SK-N-SH (cell line): ENCODE measurements at regions not wholly inside any gene's neighbourhood (a gene's known extent, or its start where the extent isn't known, plus 50 kb on each side); places are given as distances from the start of the nearest gene placed in this dataset.

ENCODE experiments used
- CTCF ChIA-PET: fragments of 300-600, 350-600 bp; formaldehyde crosslinking; extraction: SDS; loops from one replicate; lab custom pipeline; 2021; lab: Yijun Ruan, JAX
- POLR2A ChIA-PET: fragments of 350-600 bp; sonication (Branson Sonifier 250); formaldehyde crosslinking; extraction: SDS; loops from one replicate; lab custom pipeline; 2020; ENCODE audit warnings: antibody characterized with exemption, inconsistent platforms; lab: Yijun Ruan, JAX
- DNase-seq: peaks from one replicate; pipeline ENCODE4 v3.0.0; 2012
- H2AFZ ChIP-seq: fragments of 200-600 bp; sonication (generic); 2 replicates; pipeline ENCODE4 v1.8.1; 2016; ENCODE audit warnings: antibody characterized with exemption, mild to moderate bottlenecking, low read depth
- H3F3A ChIP-seq: fragments of 200-600 bp; sonication (generic); replicated peaks from 2 replicates; pipeline ENCODE3; 2016; ENCODE audit warnings: antibody characterized with exemption, mild to moderate bottlenecking; ENCODE audit not compliant: insufficient read depth
- H3K27ac ChIP-seq, 2 experiments: fragments of 200-500 bp in 1 of 2; fragments of 200-600 bp in 1 of 2; sonication (Bioruptor generic) in 1 of 2; sonication (generic), shearing (Covaris generic) in 1 of 2; 2 replicates each; pipeline versions ENCODE4 v1.5.1 to v1.6.1; 2014 to 2016; ENCODE audit warnings: low read depth in 2 of 2, inconsistent platforms in 1 of 2, low read length in 1 of 2, mild to moderate bottlenecking in 1 of 2, mixed read lengths in 1 of 2
- H3K27me3 ChIP-seq: fragments of 200-600 bp; sonication (generic), shearing (Covaris generic); 2 replicates; pipeline ENCODE4 v1.6.1; 2016; ENCODE audit warnings: mixed run types; ENCODE audit not compliant: insufficient read depth
- H3K36me3 ChIP-seq, 2 experiments: fragments of 200-500 bp in 1 of 2; fragments of 200-600 bp in 1 of 2; sonication (Bioruptor generic) in 1 of 2; sonication (generic) in 1 of 2; replicated peaks in 1 of 2; 2 replicates each; pipeline versions ENCODE3 to v1.5.1; 2014 to 2016; ENCODE audit warnings: low read length in 1 of 2, mild to moderate bottlenecking in 1 of 2; ENCODE audit not compliant: insufficient read depth in 2 of 2, control insufficient read depth in 1 of 2
- H3K4me1 ChIP-seq, 2 experiments: fragments of 200-500 bp in 1 of 2; fragments of 200-600 bp in 1 of 2; sonication (Bioruptor generic) in 1 of 2; sonication (generic), shearing (Covaris generic) in 1 of 2; 2 replicates each; pipeline versions ENCODE4 v1.5.1 to v1.6.1; 2014 to 2016; ENCODE audit warnings: low read depth in 1 of 2, low read length in 1 of 2, mixed run types in 1 of 2; ENCODE audit not compliant: insufficient read depth in 2 of 2, control insufficient read depth in 1 of 2
- H3K4me2 ChIP-seq: fragments of 200-600 bp; sonication (generic), shearing (Covaris generic); 2 replicates; pipeline ENCODE4 v1.6.1; 2017; ENCODE audit warnings: mixed run types
- H3K4me3 ChIP-seq, 2 experiments: fragments of 200-500 bp in 1 of 2; fragments of 200-600 bp in 1 of 2; sonication (Bioruptor generic) in 1 of 2; sonication (generic), shearing (Covaris generic) in 1 of 2; 2 replicates each; pipeline versions ENCODE4 v1.5.1 to v1.8.1; 2014 to 2016; ENCODE audit warnings: low read depth in 2 of 2, inconsistent platforms in 1 of 2, low read length in 1 of 2, mild to moderate bottlenecking in 1 of 2, mixed read lengths in 1 of 2, moderate library complexity in 1 of 2
- H3K79me2 ChIP-seq: fragments of 200-600 bp; sonication (generic); 2 replicates; pipeline ENCODE4 v1.8.1; 2017; ENCODE audit warnings: mild to moderate bottlenecking; ENCODE audit not compliant: insufficient read depth
- H3K9ac ChIP-seq: fragments of 200-600 bp; sonication (generic); 2 replicates; pipeline ENCODE4 v1.6.1; 2017; ENCODE audit warnings: mixed run types
- H3K9me2 ChIP-seq: fragments of 200-600 bp; sonication (generic); 2 replicates; pipeline ENCODE4 v1.6.1; 2017; ENCODE audit warnings: mixed run types
- H3K9me3 ChIP-seq: fragments of 200-600 bp; sonication (generic); 2 replicates; pipeline ENCODE4 v1.6.1; 2017; ENCODE audit warnings: mixed run types, mild to moderate bottlenecking, moderate library complexity
- H4K20me1 ChIP-seq: fragments of 200-600 bp; sonication (generic); 2 replicates; pipeline ENCODE4 v1.6.1; 2017; ENCODE audit warnings: mild to moderate bottlenecking, mixed run types; ENCODE audit not compliant: insufficient read depth
- CHD2 ChIP-seq: fragments of 150-350 bp; IDR thresholded peaks from 2 replicates; pipeline ENCODE4 v1.6.1; 2018; ENCODE audit warnings: low read length; ENCODE audit not compliant: partially characterized antibody
- EZH2phosphoT487 ChIP-seq: fragments of 200-600 bp; sonication (generic); IDR thresholded peaks from 2 replicates; pipeline ENCODE4 v1.6.1; 2017; ENCODE audit warnings: low read depth, mixed run types, mild to moderate bottlenecking, antibody characterized with exemption, moderate library complexity, borderline replicate concordance
- FOXJ3 ChIP-seq: sonication (generic); formaldehyde crosslinking; IDR thresholded peaks from 2 replicates; pipeline ENCODE4 v1.5.1; 2020; ENCODE audit warnings: mild to moderate bottlenecking, missing genetic modification reagents
- GATA2 ChIP-seq: sonication (generic); formaldehyde crosslinking; IDR thresholded peaks from 2 replicates; pipeline ENCODE4 v1.5.0; 2020; ENCODE audit warnings: mild to moderate bottlenecking, missing genetic modification reagents
- IRF3 ChIP-seq: fragments of 150-350 bp; IDR thresholded peaks from 2 replicates; pipeline ENCODE4 v1.6.1; 2016; ENCODE audit warnings: mild to moderate bottlenecking, low read depth, low read length
- JUND ChIP-seq: IDR thresholded peaks from 2 replicates; pipeline ENCODE4 v1.4.0; 2012
- MXI1 ChIP-seq: IDR thresholded peaks from 2 replicates; pipeline ENCODE4 v1.6.1; 2012; ENCODE audit warnings: mild to moderate bottlenecking, low read depth, low read length, improper control_type of control experiment
- NFIC ChIP-seq: IDR thresholded peaks from 2 replicates; pipeline ENCODE4 v1.4.0; 2012; ENCODE audit warnings: borderline replicate concordance
- NRF1 ChIP-seq: IDR thresholded peaks from 2 replicates; pipeline ENCODE4 v1.6.1; 2012; ENCODE audit warnings: low read depth, mild to moderate bottlenecking, low read length
- POLR2AphosphoS5 ChIP-seq: IDR thresholded peaks from 2 replicates; pipeline ENCODE4 v1.6.1; 2012; ENCODE audit warnings: low read depth, low read length
- RAD21 ChIP-seq: IDR thresholded peaks from 2 replicates; pipeline ENCODE4 v1.6.1; 2012; ENCODE audit warnings: mild to moderate bottlenecking, low read length
- RCOR1 ChIP-seq: fragments of 150-350 bp; IDR thresholded peaks from 2 replicates; pipeline ENCODE4 v1.6.1; 2017; ENCODE audit warnings: antibody characterized with exemption, low read length
- RXRA ChIP-seq: IDR thresholded peaks from 2 replicates; pipeline ENCODE4 v1.4.0; 2012; ENCODE audit warnings: low read depth, mild to moderate bottlenecking, borderline replicate concordance
- SIN3A ChIP-seq: IDR thresholded peaks from 2 replicates; pipeline ENCODE4 v1.6.1; 2012; ENCODE audit warnings: low read depth, mild to moderate bottlenecking, low read length, moderate library complexity, borderline replicate concordance
- SMC3 ChIP-seq: IDR thresholded peaks from 2 replicates; pipeline ENCODE4 v1.6.1; 2012; ENCODE audit warnings: low read depth, low read length, improper control_type of control experiment
- TAF1 ChIP-seq: IDR thresholded peaks from 2 replicates; pipeline ENCODE4 v1.6.1; 2012; ENCODE audit warnings: low read depth, mild to moderate bottlenecking, low read length, moderate library complexity, borderline replicate concordance
- TCF12 ChIP-seq: IDR thresholded peaks from 2 replicates; pipeline ENCODE4 v1.4.0; 2012
- TEAD4 ChIP-seq: IDR thresholded peaks from 2 replicates; pipeline ENCODE4 v1.4.0; 2012; ENCODE audit warnings: mild to moderate bottlenecking, borderline replicate concordance; ENCODE audit not compliant: insufficient read depth
- WGBS: methylation state at CpG from one replicate; pipeline ENCODE4 v1.1.6; 2017; ENCODE audit warnings: low lambda C conversion rate; 5-methylcytosine and 5-hydroxymethylcytosine counted together
- TF ChIP-seq, protein P1 (sequence below): IDR thresholded peaks from 2 replicates; pipeline ENCODE4; 2012
- TF ChIP-seq, protein P2 (sequence below): IDR thresholded peaks from 2 replicates; pipeline ENCODE4 v1.4.0; 2012; ENCODE audit warnings: low read depth, borderline replicate concordance
- TF ChIP-seq, protein P3 (sequence below): fragments of 150-350 bp; IDR thresholded peaks from 2 replicates; pipeline ENCODE4 v1.6.1; 2017; ENCODE audit warnings: antibody characterized with exemption, low read length, low read depth, borderline replicate concordance
- TF ChIP-seq, protein P4 (sequence below): IDR thresholded peaks from 2 replicates; pipeline ENCODE4 v1.6.1; 2012; ENCODE audit warnings: mild to moderate bottlenecking, low read depth, low read length, moderate library complexity
- TF ChIP-seq, protein P5 (sequence below): IDR thresholded peaks from 2 replicates; pipeline ENCODE4 v1.4.0; 2012; ENCODE audit warnings: low read depth, borderline replicate concordance

DNA sequence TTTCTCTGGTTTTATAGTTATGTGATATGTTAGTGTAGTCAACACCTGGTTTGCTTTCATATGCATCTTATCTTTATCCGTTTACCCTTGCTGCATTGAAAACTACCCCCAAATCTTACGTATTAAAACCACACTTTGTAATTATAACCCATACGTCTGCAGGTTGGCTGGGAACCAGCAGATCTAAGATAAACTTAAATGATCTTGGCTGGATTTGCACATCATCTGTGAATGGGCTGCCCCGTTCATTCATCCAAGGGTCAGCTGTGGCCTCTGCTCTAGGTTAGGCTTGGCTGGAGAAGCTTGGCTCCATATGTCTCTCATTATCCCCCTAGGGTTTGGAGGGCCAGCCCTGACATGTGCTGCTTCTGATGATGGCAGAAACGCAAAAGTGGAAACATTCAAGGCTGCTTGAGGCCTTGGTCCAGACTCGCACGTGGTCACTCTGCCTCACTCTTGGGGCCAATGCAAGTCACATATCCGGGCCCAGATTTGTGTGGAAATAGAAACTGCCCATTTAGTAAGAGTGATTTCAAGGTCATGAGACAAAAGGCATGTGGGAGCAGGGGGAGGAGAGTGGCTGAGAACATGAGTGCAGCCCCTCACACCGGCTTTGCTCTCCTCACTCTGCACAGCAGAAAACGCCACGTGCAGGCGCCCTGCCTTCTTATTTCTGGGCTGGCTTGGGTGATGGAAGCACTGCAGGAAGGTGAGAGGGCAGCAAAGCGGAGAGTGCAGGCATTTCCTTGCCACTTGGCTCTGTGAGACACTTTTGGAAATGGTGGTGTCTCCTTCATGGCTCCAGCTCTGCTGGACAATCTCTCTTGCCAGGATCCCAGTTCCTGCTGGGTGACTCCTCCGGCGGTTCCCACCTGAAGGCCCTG lies 553.8 kb downstream of the GLRX3 start:
- H3F3A ChIP-seq: no peaks in the 10 kb centered on the region
- H2AFZ ChIP-seq: no peak overlapping the region
- ChIA-PET CTCF (interaction anchor here (1.6 kb wide), 1 partner anchor 12 kb away, joined by 4 read pairs; no protein-coding TSS in a partner anchor), POLR2A (no interaction called here)
- no peaks in the 10 kb centered on the region for H3K9me2 ChIP-seq
- no peaks in the 10 kb centered on the region for H3K36me3 ChIP-seq
- DNase-seq: peak; percentile 64
- H3K4me1 ChIP-seq: peaks cover 0 to 8% of the 10 kb centered on the region in 2 experiments; a peak in 1 of 4 replicates
- H3K9ac ChIP-seq: no peak overlapping the region
- H3K27ac ChIP-seq: no peak overlapping the region
- no peaks in the 10 kb centered on the region for H3K9me3 ChIP-seq
- no peak overlapping the region for H3K4me3 ChIP-seq
- no peak overlapping the region for H3K4me2 ChIP-seq
- H3K79me2 ChIP-seq: no peaks in the 10 kb centered on the region
- 26% methylated on average over 13 of the region's 15 CpGs for WGBS
- H3K27me3 ChIP-seq: no peaks in the 10 kb centered on the region
- no peaks in the 10 kb centered on the region for H4K20me1 ChIP-seq
- TF ChIP-seq JUND (no peak), EZH2phosphoT487 (no peak), NFIC (no peak), TEAD4 (no peak), SIN3A (no peak), CHD2 (no peak), RAD21 (peak; percentile 39), SMC3 (no peak), FOXJ3 (CRISPR knock-in tag) (peak; percentile 28; the same call in 1 of the 2 replicates), IRF3 (no peak), RCOR1 (peak; percentile 58), TCF12 (no peak), MXI1 (peak; percentile 71; the same call in 1 of the 2 replicates), NRF1 (no peak), GATA2 (CRISPR knock-in tag) (peak; percentile 77), TAF1 (no peak), POLR2AphosphoS5 (no peak), RXRA (no peak)
- TF ChIP-seq, protein P1, sequence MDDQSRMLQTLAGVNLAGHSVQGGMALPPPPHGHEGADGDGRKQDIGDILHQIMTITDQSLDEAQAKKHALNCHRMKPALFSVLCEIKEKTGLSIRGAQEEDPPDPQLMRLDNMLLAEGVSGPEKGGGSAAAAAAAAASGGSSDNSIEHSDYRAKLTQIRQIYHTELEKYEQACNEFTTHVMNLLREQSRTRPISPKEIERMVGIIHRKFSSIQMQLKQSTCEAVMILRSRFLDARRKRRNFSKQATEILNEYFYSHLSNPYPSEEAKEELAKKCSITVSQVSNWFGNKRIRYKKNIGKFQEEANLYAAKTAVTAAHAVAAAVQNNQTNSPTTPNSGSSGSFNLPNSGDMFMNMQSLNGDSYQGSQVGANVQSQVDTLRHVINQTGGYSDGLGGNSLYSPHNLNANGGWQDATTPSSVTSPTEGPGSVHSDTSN: no peak
- TF ChIP-seq, protein P2, sequence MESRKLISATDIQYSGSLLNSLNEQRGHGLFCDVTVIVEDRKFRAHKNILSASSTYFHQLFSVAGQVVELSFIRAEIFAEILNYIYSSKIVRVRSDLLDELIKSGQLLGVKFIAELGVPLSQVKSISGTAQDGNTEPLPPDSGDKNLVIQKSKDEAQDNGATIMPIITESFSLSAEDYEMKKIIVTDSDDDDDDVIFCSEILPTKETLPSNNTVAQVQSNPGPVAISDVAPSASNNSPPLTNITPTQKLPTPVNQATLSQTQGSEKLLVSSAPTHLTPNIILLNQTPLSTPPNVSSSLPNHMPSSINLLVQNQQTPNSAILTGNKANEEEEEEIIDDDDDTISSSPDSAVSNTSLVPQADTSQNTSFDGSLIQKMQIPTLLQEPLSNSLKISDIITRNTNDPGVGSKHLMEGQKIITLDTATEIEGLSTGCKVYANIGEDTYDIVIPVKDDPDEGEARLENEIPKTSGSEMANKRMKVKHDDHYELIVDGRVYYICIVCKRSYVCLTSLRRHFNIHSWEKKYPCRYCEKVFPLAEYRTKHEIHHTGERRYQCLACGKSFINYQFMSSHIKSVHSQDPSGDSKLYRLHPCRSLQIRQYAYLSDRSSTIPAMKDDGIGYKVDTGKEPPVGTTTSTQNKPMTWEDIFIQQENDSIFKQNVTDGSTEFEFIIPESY: no peak
- TF ChIP-seq, protein P3, sequence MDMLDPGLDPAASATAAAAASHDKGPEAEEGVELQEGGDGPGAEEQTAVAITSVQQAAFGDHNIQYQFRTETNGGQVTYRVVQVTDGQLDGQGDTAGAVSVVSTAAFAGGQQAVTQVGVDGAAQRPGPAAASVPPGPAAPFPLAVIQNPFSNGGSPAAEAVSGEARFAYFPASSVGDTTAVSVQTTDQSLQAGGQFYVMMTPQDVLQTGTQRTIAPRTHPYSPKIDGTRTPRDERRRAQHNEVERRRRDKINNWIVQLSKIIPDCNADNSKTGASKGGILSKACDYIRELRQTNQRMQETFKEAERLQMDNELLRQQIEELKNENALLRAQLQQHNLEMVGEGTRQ: no peak
- TF ChIP-seq, protein P4, sequence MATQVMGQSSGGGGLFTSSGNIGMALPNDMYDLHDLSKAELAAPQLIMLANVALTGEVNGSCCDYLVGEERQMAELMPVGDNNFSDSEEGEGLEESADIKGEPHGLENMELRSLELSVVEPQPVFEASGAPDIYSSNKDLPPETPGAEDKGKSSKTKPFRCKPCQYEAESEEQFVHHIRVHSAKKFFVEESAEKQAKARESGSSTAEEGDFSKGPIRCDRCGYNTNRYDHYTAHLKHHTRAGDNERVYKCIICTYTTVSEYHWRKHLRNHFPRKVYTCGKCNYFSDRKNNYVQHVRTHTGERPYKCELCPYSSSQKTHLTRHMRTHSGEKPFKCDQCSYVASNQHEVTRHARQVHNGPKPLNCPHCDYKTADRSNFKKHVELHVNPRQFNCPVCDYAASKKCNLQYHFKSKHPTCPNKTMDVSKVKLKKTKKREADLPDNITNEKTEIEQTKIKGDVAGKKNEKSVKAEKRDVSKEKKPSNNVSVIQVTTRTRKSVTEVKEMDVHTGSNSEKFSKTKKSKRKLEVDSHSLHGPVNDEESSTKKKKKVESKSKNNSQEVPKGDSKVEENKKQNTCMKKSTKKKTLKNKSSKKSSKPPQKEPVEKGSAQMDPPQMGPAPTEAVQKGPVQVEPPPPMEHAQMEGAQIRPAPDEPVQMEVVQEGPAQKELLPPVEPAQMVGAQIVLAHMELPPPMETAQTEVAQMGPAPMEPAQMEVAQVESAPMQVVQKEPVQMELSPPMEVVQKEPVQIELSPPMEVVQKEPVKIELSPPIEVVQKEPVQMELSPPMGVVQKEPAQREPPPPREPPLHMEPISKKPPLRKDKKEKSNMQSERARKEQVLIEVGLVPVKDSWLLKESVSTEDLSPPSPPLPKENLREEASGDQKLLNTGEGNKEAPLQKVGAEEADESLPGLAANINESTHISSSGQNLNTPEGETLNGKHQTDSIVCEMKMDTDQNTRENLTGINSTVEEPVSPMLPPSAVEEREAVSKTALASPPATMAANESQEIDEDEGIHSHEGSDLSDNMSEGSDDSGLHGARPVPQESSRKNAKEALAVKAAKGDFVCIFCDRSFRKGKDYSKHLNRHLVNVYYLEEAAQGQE: no peak
- TF ChIP-seq, protein P5, sequence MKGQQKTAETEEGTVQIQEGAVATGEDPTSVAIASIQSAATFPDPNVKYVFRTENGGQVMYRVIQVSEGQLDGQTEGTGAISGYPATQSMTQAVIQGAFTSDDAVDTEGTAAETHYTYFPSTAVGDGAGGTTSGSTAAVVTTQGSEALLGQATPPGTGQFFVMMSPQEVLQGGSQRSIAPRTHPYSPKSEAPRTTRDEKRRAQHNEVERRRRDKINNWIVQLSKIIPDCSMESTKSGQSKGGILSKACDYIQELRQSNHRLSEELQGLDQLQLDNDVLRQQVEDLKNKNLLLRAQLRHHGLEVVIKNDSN: no peak
